ENCODE measurements at regions not wholly inside any gene's neighbourhood (a gene's known extent, or its start where the extent isn't known, plus 50 kb on each side); places are given as distances from the start of the nearest gene placed in this dataset.

- TF ChIP-seq CTCF (IDR thresholded peaks at IDR 0.05) (no peak), POLR2A (IDR thresholded peaks at IDR 0.05) (no peak)
- no peaks in the 10 kb centered on the region for H3K27me3 ChIP-seq
- H3K27ac ChIP-seq: no peak overlapping the region
- DNase-seq: no peak
- no peak overlapping the region for H3K4me3 ChIP-seq
- H3K36me3 ChIP-seq (ENCODE audit: low read depth, missing control alignments): no peaks in the 10 kb centered on the region
- intact Hi-C loops (cut with DNase I; ENCODE audit: low total_unique reads): no loop called here
- H3K4me1 ChIP-seq: no peaks in the 10 kb centered on the region
- no peaks in the 10 kb centered on the region for H3K9me3 ChIP-seq
Observed at GRCh38 chr7:122199171-122199570, 55.1 kb upstream of the AASS start.

GRCh38 chr7:122198581-122198980, 54.5 kb upstream of the AASS start:
- no peaks in the 10 kb centered on the region for H3K4me1 ChIP-seq
- no peak for DNase-seq
- intact Hi-C loops (cut with DNase I; ENCODE audit: low total_unique reads): no loop called here
- TF ChIP-seq POLR2A (IDR thresholded peaks at IDR 0.05) (no peak), CTCF (IDR thresholded peaks at IDR 0.05) (no peak)
- H3K27me3 ChIP-seq: no peaks in the 10 kb centered on the region
- H3K36me3 ChIP-seq (ENCODE audit: low read depth, missing control alignments): no peaks in the 10 kb centered on the region
- H3K9me3 ChIP-seq: no peaks in the 10 kb centered on the region
- 71 to 88% methylated on average over 1 of the region's 1 CpG for WGBS, 2 donors
- no peak overlapping the region for H3K27ac ChIP-seq
- no peak overlapping the region for H3K4me3 ChIP-seq

Data from testis (tissue), 2 donors.